H1 (cell line): ENCODE measurements at regions not wholly inside any gene's neighbourhood (a gene's known extent, or its start where the extent isn't known, plus 50 kb on each side); places are given as distances from the start of the nearest gene placed in this dataset.
"Not testable (repeated sequence)": the region's sequence is repeated elsewhere in the genome, so short reads cannot be mapped to it uniquely, and the experiment has no call there.

Experiments used
- CTCF ChIA-PET: fragments of 300-600 bp; sonication (Branson Sonifier 250); formaldehyde crosslinking; loops from one replicate; lab custom pipeline; 2021; ENCODE audit not compliant: partially characterized antibody; lab: Charles Lee
- POLR2A ChIA-PET: fragments of 300-600 bp; sonication (Branson Sonifier 250); formaldehyde crosslinking; loops from one replicate; lab custom pipeline; 2021; ENCODE audit warnings: inconsistent platforms; ENCODE audit not compliant: partially characterized antibody; lab: Charles Lee
- DNase-seq, 2 experiments: peaks; one replicate each; pipeline versions ENCODE4 v3.0.0 to v3.0.0-alpha.2; 2010 to 2022; ENCODE audit warnings: low spot score in 2 of 2, low read depth in 1 of 2, mixed read lengths in 1 of 2
- FAIRE-seq: peaks from 2 replicates; lab custom pipeline; 2011; peaks lifted over from hg19 to GRCh38; lab: Jason Lieb, UNC
- H2AFZ ChIP-seq: 2 replicates; pipeline ENCODE4 v1.8.1; 2012; ENCODE audit warnings: low read length, inconsistent platforms
- H2AK5ac ChIP-seq: 2 replicates; pipeline ENCODE4 v1.6.1; 2013; ENCODE audit warnings: low read depth, low read length
- H2BK120ac ChIP-seq: replicated peaks from 2 replicates; pipeline ENCODE3; 2013; ENCODE audit warnings: low read depth, low read length, inconsistent platforms
- H2BK12ac ChIP-seq: 2 replicates; pipeline ENCODE4 v1.6.1; 2013; ENCODE audit warnings: low read depth, low read length
- H2BK15ac ChIP-seq: 2 replicates; pipeline ENCODE4 v1.6.1; 2013; ENCODE audit warnings: low read length
- H2BK20ac ChIP-seq: 2 replicates; pipeline ENCODE4 v1.6.1; 2013; ENCODE audit warnings: low read length
- H2BK5ac ChIP-seq: 2 replicates; pipeline ENCODE4 v1.6.1; 2013; ENCODE audit warnings: low read depth, low read length
- H3K14ac ChIP-seq: 2 replicates; pipeline ENCODE4 v1.6.1; 2013; ENCODE audit warnings: inconsistent platforms; ENCODE audit not compliant: insufficient read length
- H3K18ac ChIP-seq: 2 replicates; pipeline ENCODE4 v1.6.1; 2013; ENCODE audit warnings: low read length; ENCODE audit errors: extremely low read depth
- H3K23ac ChIP-seq: 2 replicates; pipeline ENCODE4 v1.6.1; 2013; ENCODE audit warnings: inconsistent platforms; ENCODE audit not compliant: insufficient read length
- H3K23me2 ChIP-seq: 2 replicates; pipeline ENCODE4 v1.6.1; 2013; ENCODE audit warnings: low read depth, low read length
- H3K27ac ChIP-seq: 2 replicates; pipeline ENCODE4 v1.6.1; 2011; ENCODE audit warnings: low read depth, low read length, inconsistent platforms
- H3K27me3 ChIP-seq, 4 experiments: replicated peaks in 1 of 4; 1 replicate in 1 of 4; 2 replicates in 3 of 4; pipeline versions ENCODE4 v1.6.1 to v1.8.1; 2011 to 2013; ENCODE audit warnings: low read length in 3 of 4, mild to moderate bottlenecking in 3 of 4, inconsistent platforms in 2 of 4, mixed read lengths in 2 of 4, moderate library complexity in 1 of 4; ENCODE audit not compliant: control insufficient read depth in 3 of 4, insufficient read depth in 3 of 4; ENCODE audit errors: extremely low read depth in 1 of 4
- H3K36me3 ChIP-seq, 4 experiments: 2 replicates each; pipeline versions ENCODE4 v1.6.1 to v1.8.1; 2011 to 2013; ENCODE audit warnings: mild to moderate bottlenecking in 4 of 4, low read length in 3 of 4, moderate library complexity in 2 of 4, control low read depth in 1 of 4, inconsistent platforms in 1 of 4; ENCODE audit not compliant: insufficient read depth in 4 of 4, control insufficient read depth in 2 of 4
- H3K4ac ChIP-seq: replicated peaks from 2 replicates; pipeline ENCODE3; 2013; ENCODE audit warnings: low read length, low read depth, mixed read lengths, inconsistent platforms; ENCODE audit not compliant: insufficient read length
- H3K4me1 ChIP-seq, 4 experiments: replicated peaks in 1 of 4; 1 replicate in 1 of 4; 2 replicates in 3 of 4; pipeline versions ENCODE4 v1.6.1 to v1.8.1; 2011 to 2013; ENCODE audit warnings: low read length in 3 of 4, inconsistent platforms in 2 of 4, mixed read lengths in 1 of 4; ENCODE audit not compliant: insufficient read depth in 4 of 4, control insufficient read depth in 3 of 4
- H3K4me2 ChIP-seq, 2 experiments: 2 replicates each; pipeline versions ENCODE4 v1.6.1 to v1.8.1; 2011 to 2013; ENCODE audit warnings: low read depth in 2 of 2, low read length in 2 of 2, control low read depth in 1 of 2, inconsistent platforms in 1 of 2, mild to moderate bottlenecking in 1 of 2; ENCODE audit not compliant: insufficient read depth in 1 of 2
- H3K4me3 ChIP-seq, 4 experiments: fragments of 200-600, 300-600 bp in 1 of 4; sonication (generic), shearing (Covaris generic), sonication (Bioruptor Twin) in 1 of 4; 2 replicates each; pipeline versions ENCODE4 v1.5.1 to v1.8.1; 2011 to 2016; ENCODE audit warnings: low read length in 4 of 4, low read depth in 3 of 4, control low read depth in 2 of 4, inconsistent platforms in 2 of 4, mild to moderate bottlenecking in 2 of 4, mixed read lengths in 1 of 4, moderate library complexity in 1 of 4; ENCODE audit not compliant: insufficient read depth in 2 of 4; ENCODE audit errors: extremely low read depth in 1 of 4
- H3K56ac ChIP-seq: replicated peaks from 2 replicates; pipeline ENCODE3; 2013; ENCODE audit warnings: low read depth, mild to moderate bottlenecking, mixed read lengths, low read length, inconsistent platforms; ENCODE audit not compliant: insufficient read length
- H3K79me1 ChIP-seq: 2 replicates; pipeline ENCODE4 v1.6.1; 2013; ENCODE audit warnings: low read depth, low read length, control low read depth
- H3K79me2 ChIP-seq, 2 experiments: 2 replicates each; pipeline versions ENCODE4 v1.6.1 to v1.8.1; 2012 to 2013; ENCODE audit warnings: low read length in 2 of 2, mild to moderate bottlenecking in 2 of 2, inconsistent platforms in 1 of 2; ENCODE audit not compliant: insufficient read depth in 2 of 2, control insufficient read depth in 1 of 2
- H3K9ac ChIP-seq, 4 experiments: replicated peaks in 1 of 4; 1 replicate in 1 of 4; 2 replicates in 3 of 4; pipeline versions ENCODE4 v1.6.1 to v1.8.1; 2011 to 2013; ENCODE audit warnings: low read depth in 3 of 4, low read length in 3 of 4, control low read depth in 2 of 4, mild to moderate bottlenecking in 2 of 4, moderate library complexity in 2 of 4, inconsistent platforms in 1 of 4; ENCODE audit errors: extremely low read depth in 1 of 4
- H3K9me3 ChIP-seq, 2 experiments: 2 replicates each; pipeline versions ENCODE4 v1.6.1 to v1.8.1; 2012 to 2013; ENCODE audit warnings: mild to moderate bottlenecking in 2 of 2, moderate library complexity in 2 of 2, control low read depth in 1 of 2, inconsistent platforms in 1 of 2, low read depth in 1 of 2, low read length in 1 of 2, mixed read lengths in 1 of 2; ENCODE audit not compliant: insufficient read depth in 2 of 2
- H4K20me1 ChIP-seq, 2 experiments: replicated peaks in 1 of 2; 2 replicates each; pipeline versions ENCODE3 to v1.8.1; 2011 to 2013; ENCODE audit warnings: inconsistent platforms in 2 of 2, low read length in 2 of 2, mild to moderate bottlenecking in 1 of 2; ENCODE audit not compliant: insufficient read depth in 2 of 2, control insufficient read depth in 1 of 2
- H4K5ac ChIP-seq: 2 replicates; pipeline ENCODE4 v1.6.1; 2013; ENCODE audit warnings: low read length, low read depth, mixed read lengths, inconsistent platforms; ENCODE audit not compliant: insufficient read length
- H4K8ac ChIP-seq: 2 replicates; pipeline ENCODE4 v1.8.0; 2013; ENCODE audit warnings: mild to moderate bottlenecking, moderate library complexity, low read length, inconsistent platforms; ENCODE audit not compliant: insufficient read depth; ENCODE audit errors: extremely low read depth
- H4K91ac ChIP-seq: replicated peaks from 2 replicates; pipeline ENCODE3; 2013; ENCODE audit warnings: low read length, mixed read lengths, inconsistent platforms; ENCODE audit not compliant: insufficient read length
- WGBS, 2 experiments: shearing (Covaris generic) in 1 of 2; methylation state at CpG; one replicate each; pipeline versions ENCODE4 v1.1.6 to v1.1.7; 2013 to 2015; ENCODE audit warnings: low lambda C conversion rate in 2 of 2, mixed read lengths in 2 of 2, inconsistent platforms in 1 of 2, low coverage in 1 of 2, missing lambda C conversion rate in 1 of 2; ENCODE audit not compliant: insufficient replicate concordance in 2 of 2, insufficient coverage in 1 of 2, insufficient read length in 1 of 2; ENCODE audit errors: extremely low coverage in 1 of 2, missing lambda C conversion rate in 1 of 2; 5-methylcytosine and 5-hydroxymethylcytosine counted together

GRCh38 chr2:91463007-91463406, 2771.5 kb downstream of the RPIA start:
- H3K56ac ChIP-seq, H2BK20ac ChIP-seq, H4K20me1 ChIP-seq, H3K4me1 ChIP-seq, POLR2A ChIA-PET, DNase-seq, H2BK15ac ChIP-seq, CTCF ChIA-PET, H3K27ac ChIP-seq, H3K79me1 ChIP-seq, H3K9me3 ChIP-seq, H4K91ac ChIP-seq, H2AK5ac ChIP-seq, H4K8ac ChIP-seq, H3K23ac ChIP-seq, H3K14ac ChIP-seq, H4K5ac ChIP-seq, H2AFZ ChIP-seq, FAIRE-seq, H2BK120ac ChIP-seq, H2BK12ac ChIP-seq, H3K27me3 ChIP-seq, H3K79me2 ChIP-seq, H3K23me2 ChIP-seq, H3K9ac ChIP-seq, H2BK5ac ChIP-seq, H3K18ac ChIP-seq, H3K4me2 ChIP-seq, H3K4me3 ChIP-seq, H3K36me3 ChIP-seq, H3K4ac ChIP-seq: not testable (repeated sequence)
- WGBS, 2 experiments: 76% methylated on average over 2 of the region's 2 CpGs; no CpG with 5 or more reads in 1 of the 2 experiments

GRCh38 chr2:91466780-91467363, 2775.4 kb downstream of the RPIA start:
- H4K8ac ChIP-seq, H2BK12ac ChIP-seq, POLR2A ChIA-PET, DNase-seq, H2AK5ac ChIP-seq, CTCF ChIA-PET, H2BK120ac ChIP-seq, H2BK20ac ChIP-seq, FAIRE-seq, H4K91ac ChIP-seq, H3K27ac ChIP-seq, H3K14ac ChIP-seq, H3K79me1 ChIP-seq, H3K4me3 ChIP-seq, H2BK15ac ChIP-seq, H3K56ac ChIP-seq, H3K27me3 ChIP-seq, H3K23me2 ChIP-seq, H3K9me3 ChIP-seq, H2BK5ac ChIP-seq, H3K4me2 ChIP-seq, H4K5ac ChIP-seq, H3K4ac ChIP-seq, H4K20me1 ChIP-seq, H3K79me2 ChIP-seq, H3K4me1 ChIP-seq, H3K23ac ChIP-seq, H3K9ac ChIP-seq, H2AFZ ChIP-seq, H3K18ac ChIP-seq, H3K36me3 ChIP-seq: not testable (repeated sequence)
- 36% methylated on average over 1 of the region's 1 CpG; no CpG with 5 or more reads in 1 of the 2 experiments for WGBS, 2 experiments
